SK-N-MC (cell line): ENCODE measurements at regions not wholly inside any gene's neighbourhood (a gene's known extent, or its start where the extent isn't known, plus 50 kb on each side); places are given as distances from the start of the nearest gene placed in this dataset.

ENCODE experiments used
- DNase-seq: peaks from one replicate; pipeline ENCODE4 v3.0.0-alpha.2; 2011; ENCODE audit warnings: low read depth, low spot score
- H3K27ac ChIP-seq: fragments of 200-600 bp; sonication (generic); 2 replicates; pipeline ENCODE4 v1.5.1; 2016; ENCODE audit warnings: mixed run types
- H3K36me3 ChIP-seq: fragments of 200-600 bp; sonication (generic); 2 replicates; pipeline ENCODE4 v1.6.1; 2017; ENCODE audit warnings: antibody characterized with exemption, low read length, mixed read lengths; ENCODE audit not compliant: insufficient read depth
- H3K4me3 ChIP-seq: fragments of 200-600 bp; sonication (generic); 2 replicates; pipeline ENCODE4 v1.5.1; 2016
- H3K9ac ChIP-seq: fragments of 200-600 bp; sonication (generic); 2 replicates; pipeline ENCODE4 v1.8.0; 2017; ENCODE audit warnings: mixed run types, mixed read lengths; ENCODE audit not compliant: insufficient read length
- H3K9me3 ChIP-seq: fragments of 200-600 bp; sonication (generic); 2 replicates; pipeline ENCODE4 v1.6.1; 2017; ENCODE audit warnings: low read depth, mild to moderate bottlenecking, antibody characterized with exemption, low read length, moderate library complexity, mixed read lengths
- EZH2 ChIP-seq: fragments of 200-600 bp; sonication (generic); IDR thresholded peaks from one replicate; pipeline ENCODE4 v1.6.1; 2017; ENCODE audit warnings: antibody characterized with exemption
- FOXP2 ChIP-seq: optimal IDR thresholded peaks from 2 replicates; pipeline ENCODE3; 2011; ENCODE audit warnings: mild to moderate bottlenecking, moderate library complexity; ENCODE audit not compliant: insufficient read depth; ENCODE audit errors: extremely low read length, control extremely low read depth
- POLR2AphosphoS5 ChIP-seq: IDR thresholded peaks from 2 replicates; pipeline ENCODE4 v1.6.1; 2012; ENCODE audit warnings: mild to moderate bottlenecking, low read depth, low read length, borderline replicate concordance

GRCh38 chr4:123838474-123838873 lies 441.9 kb downstream of the SPRY1 start:
- no peaks in the 10 kb centered on the region for H3K36me3 ChIP-seq
- no peak for DNase-seq
- peaks cover 8% of the 10 kb centered on the region; the same call in 1 of the 2 replicates for H3K9me3 ChIP-seq
- H3K9ac ChIP-seq: no peak overlapping the region
- H3K27ac ChIP-seq: no peak overlapping the region
- TF ChIP-seq EZH2 (no peak), FOXP2 (no peak), POLR2AphosphoS5 (no peak)
- no peak overlapping the region for H3K4me3 ChIP-seq

- Histone ChIP-seq H3K9ac (no peak overlapping the region), H3K36me3 (no peaks in the 10 kb centered on the region), H3K9me3 (peaks cover 5% of the 10 kb centered on the region; the same call in 1 of the 2 replicates), H3K4me3 (no peak overlapping the region), H3K27ac (0 out of 2 replicates have a peak overlapping the region, but pooled peaks have one; percentile 1)
- no peak for DNase-seq
- TF ChIP-seq POLR2AphosphoS5 (no peak), EZH2 (no peak), FOXP2 (no peak)
Observed at GRCh38 chr4:123840197-123840596, 443.6 kb downstream of the SPRY1 start.

- no peak for DNase-seq
- H3K9me3 ChIP-seq: no peaks in the 10 kb centered on the region
- TF ChIP-seq POLR2AphosphoS5 (peak; percentile 36; the same call in 1 of the 2 replicates), FOXP2 (peak; percentile 64), EZH2 (no peak)
- no peaks in the 10 kb centered on the region for H3K36me3 ChIP-seq
- H3K9ac ChIP-seq: no peak overlapping the region
- no peak overlapping the region for H3K4me3 ChIP-seq
- no peak overlapping the region for H3K27ac ChIP-seq
Observed at GRCh38 chr4:123841447-123842121, 445.0 kb downstream of the SPRY1 start.

GRCh38 chr4:123843137-123843536 lies 446.5 kb downstream of the SPRY1 start:
- Histone ChIP-seq H3K4me3 (peak overlapping the region; percentile 42), H3K9ac (no peak overlapping the region), H3K36me3 (no peaks in the 10 kb centered on the region), H3K9me3 (no peaks in the 10 kb centered on the region), H3K27ac (peak overlapping the region; percentile 84)
- TF ChIP-seq POLR2AphosphoS5 (no peak), FOXP2 (no peak), EZH2 (no peak)
- DNase-seq: no peak

GRCh38 chr4:123844374-123844773 lies 447.8 kb downstream of the SPRY1 start:
- TF ChIP-seq POLR2AphosphoS5 (no peak), EZH2 (no peak), FOXP2 (no peak)
- Histone ChIP-seq H3K4me3 (no peak overlapping the region), H3K36me3 (no peaks in the 10 kb centered on the region), H3K9ac (no peak overlapping the region), H3K9me3 (no peaks in the 10 kb centered on the region), H3K27ac (no peak overlapping the region)
- no peak for DNase-seq

- DNase-seq: no peak
- Histone ChIP-seq H3K36me3 (no peaks in the 10 kb centered on the region), H3K9ac (no peak overlapping the region), H3K4me3 (no peak overlapping the region), H3K27ac (no peak overlapping the region), H3K9me3 (no peaks in the 10 kb centered on the region)
- TF ChIP-seq EZH2 (no peak), FOXP2 (no peak), POLR2AphosphoS5 (no peak)
Observed at GRCh38 chr4:123846092-123846491, 449.5 kb downstream of the SPRY1 start.

GRCh38 chr4:123846561-123846960 lies 450.0 kb downstream of the SPRY1 start:
- no peak for DNase-seq
- Histone ChIP-seq H3K4me3 (no peak overlapping the region), H3K9ac (no peak overlapping the region), H3K27ac (no peak overlapping the region), H3K9me3 (no peaks in the 10 kb centered on the region), H3K36me3 (no peaks in the 10 kb centered on the region)
- TF ChIP-seq POLR2AphosphoS5: no peak
- TF ChIP-seq FOXP2: no peak
- no peak for TF ChIP-seq EZH2

- no peak for DNase-seq
- Histone ChIP-seq H3K36me3 (no peaks in the 10 kb centered on the region), H3K27ac (peak overlapping the region; percentile 32), H3K9me3 (no peaks in the 10 kb centered on the region), H3K9ac (no peak overlapping the region), H3K4me3 (no peak overlapping the region; the same call in 1 of the 2 replicates)
- TF ChIP-seq EZH2: no peak
- TF ChIP-seq POLR2AphosphoS5: no peak
- no peak for TF ChIP-seq FOXP2
Observed at GRCh38 chr4:123848606-123849005, 452.0 kb downstream of the SPRY1 start.

- Histone ChIP-seq H3K27ac (no peak overlapping the region; the same call in 1 of the 2 replicates), H3K36me3 (no peaks in the 10 kb centered on the region), H3K9ac (no peak overlapping the region), H3K4me3 (no peak overlapping the region; the same call in 1 of the 2 replicates), H3K9me3 (no peaks in the 10 kb centered on the region)
- TF ChIP-seq FOXP2 (no peak), EZH2 (no peak), POLR2AphosphoS5 (no peak)
- no peak for DNase-seq
Observed at GRCh38 chr4:123849495-123849894, 452.9 kb downstream of the SPRY1 start.
